RWPE1 (cell line): ENCODE measurements at regions not wholly inside any gene's neighbourhood (a gene's known extent, or its start where the extent isn't known, plus 50 kb on each side); places are given as distances from the start of the nearest gene placed in this dataset.

ENCODE experiments used
- CTCF ChIA-PET: fragments of 350-600 bp; sonication (Branson Sonifier 250); formaldehyde crosslinking; extraction: SDS; loops from one replicate; lab custom pipeline; 2021; lab: Yijun Ruan, JAX
- POLR2A ChIA-PET: fragments of 400-600 bp; formaldehyde crosslinking; extraction: SDS; loops from one replicate; lab custom pipeline; 2020; ENCODE audit warnings: antibody characterized with exemption; ENCODE audit not compliant: low non-redundant PET; lab: Yijun Ruan, JAX
- DNase-seq: peaks from one replicate; pipeline ENCODE4 v3.0.0; 2012; ENCODE audit warnings: low spot score
- H3K27ac ChIP-seq: fragments of 450-650 bp; 2 replicates; pipeline ENCODE4 v1.5.1; 2017
- TF ChIP-seq, protein P1 (sequence below): fragments of 450-650 bp; conservative IDR thresholded peaks from 2 replicates; pipeline ENCODE4 v1.5.1; 2017; ENCODE audit warnings: low read depth, mild to moderate bottlenecking

DNA sequence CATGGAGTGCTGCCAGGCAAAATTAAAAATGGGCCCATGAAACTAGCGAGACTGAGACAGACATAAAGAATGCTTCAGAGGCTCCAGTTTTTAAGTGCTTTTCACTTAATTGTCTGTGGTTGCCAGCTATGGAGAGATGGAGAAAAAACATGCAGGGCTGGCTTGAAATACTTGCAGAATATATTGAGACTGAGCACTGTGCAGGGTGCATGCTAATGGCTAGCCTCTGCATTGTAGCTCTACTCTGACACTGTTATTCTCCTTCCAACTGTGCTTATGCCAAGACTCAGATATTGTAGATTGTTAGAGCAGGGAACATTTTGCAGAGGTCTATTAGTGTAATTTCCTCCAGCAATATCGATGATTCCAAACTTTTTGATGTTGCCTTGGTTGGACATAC is 735.0 kb downstream of the PDCD6IP start:
- DNase-seq = no peak
- TF ChIP-seq, protein P1, sequence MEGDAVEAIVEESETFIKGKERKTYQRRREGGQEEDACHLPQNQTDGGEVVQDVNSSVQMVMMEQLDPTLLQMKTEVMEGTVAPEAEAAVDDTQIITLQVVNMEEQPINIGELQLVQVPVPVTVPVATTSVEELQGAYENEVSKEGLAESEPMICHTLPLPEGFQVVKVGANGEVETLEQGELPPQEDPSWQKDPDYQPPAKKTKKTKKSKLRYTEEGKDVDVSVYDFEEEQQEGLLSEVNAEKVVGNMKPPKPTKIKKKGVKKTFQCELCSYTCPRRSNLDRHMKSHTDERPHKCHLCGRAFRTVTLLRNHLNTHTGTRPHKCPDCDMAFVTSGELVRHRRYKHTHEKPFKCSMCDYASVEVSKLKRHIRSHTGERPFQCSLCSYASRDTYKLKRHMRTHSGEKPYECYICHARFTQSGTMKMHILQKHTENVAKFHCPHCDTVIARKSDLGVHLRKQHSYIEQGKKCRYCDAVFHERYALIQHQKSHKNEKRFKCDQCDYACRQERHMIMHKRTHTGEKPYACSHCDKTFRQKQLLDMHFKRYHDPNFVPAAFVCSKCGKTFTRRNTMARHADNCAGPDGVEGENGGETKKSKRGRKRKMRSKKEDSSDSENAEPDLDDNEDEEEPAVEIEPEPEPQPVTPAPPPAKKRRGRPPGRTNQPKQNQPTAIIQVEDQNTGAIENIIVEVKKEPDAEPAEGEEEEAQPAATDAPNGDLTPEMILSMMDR = no peak
- ChIA-PET POLR2A (no interaction called here), CTCF (no interaction called here)
- no peak overlapping the region for H3K27ac ChIP-seq

DNA sequence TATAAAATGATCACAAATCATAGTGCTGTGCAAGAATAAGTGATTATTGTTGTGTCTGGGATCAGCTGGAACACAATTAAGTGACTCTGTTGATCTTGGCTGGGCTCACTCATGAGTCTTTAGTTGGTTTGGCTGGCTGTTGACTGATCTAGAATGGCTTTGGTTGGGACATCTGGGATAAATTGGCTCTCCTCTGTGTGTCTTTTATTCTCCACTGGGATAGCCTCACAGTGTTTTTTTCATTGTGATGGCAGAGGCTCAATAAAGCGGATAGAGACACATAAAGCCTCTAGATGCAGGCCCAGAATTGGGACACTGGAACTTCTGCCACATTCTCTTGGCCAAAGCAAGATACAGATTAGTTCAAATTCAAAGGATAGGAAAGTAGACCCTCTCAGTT is 735.6 kb downstream of the PDCD6IP start:
- POLR2A ChIA-PET = no interaction called here
- CTCF ChIA-PET = no interaction called here
- no peak for DNase-seq
- no peak overlapping the region for H3K27ac ChIP-seq
- TF ChIP-seq, protein P1 = no peak

DNA sequence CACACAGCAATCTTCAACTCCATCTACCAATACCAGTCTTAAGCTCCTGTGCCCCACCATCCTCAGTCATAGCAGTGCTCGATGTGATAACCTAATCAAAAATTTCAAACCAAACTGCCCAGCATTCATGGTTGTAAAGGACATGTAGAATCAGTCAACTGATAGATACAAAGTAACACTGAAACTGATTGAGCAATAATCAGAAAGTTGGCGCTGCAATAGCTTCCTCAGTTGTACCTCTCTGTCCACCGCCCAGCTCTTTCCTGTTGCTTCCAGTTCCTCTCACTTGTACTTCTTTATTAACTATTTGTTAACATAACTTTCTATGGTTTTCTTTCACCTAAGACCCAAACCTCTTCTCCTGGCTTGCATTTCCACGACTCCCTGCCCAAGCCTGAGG is 745.7 kb downstream of the PDCD6IP start:
- POLR2A ChIA-PET = no interaction called here
- CTCF ChIA-PET = no interaction called here
- TF ChIP-seq, protein P1 = no peak
- no peak overlapping the region for H3K27ac ChIP-seq
- DNase-seq = no peak

- no peak overlapping the region for H3K27ac ChIP-seq
- ChIA-PET CTCF (no interaction called here), POLR2A (no interaction called here)
- no peak for DNase-seq
- TF ChIP-seq, protein P1 = no peak
These were observed 749.0 kb downstream of the PDCD6IP start for GRCh38 chr3:34547297-34547920.

DNA sequence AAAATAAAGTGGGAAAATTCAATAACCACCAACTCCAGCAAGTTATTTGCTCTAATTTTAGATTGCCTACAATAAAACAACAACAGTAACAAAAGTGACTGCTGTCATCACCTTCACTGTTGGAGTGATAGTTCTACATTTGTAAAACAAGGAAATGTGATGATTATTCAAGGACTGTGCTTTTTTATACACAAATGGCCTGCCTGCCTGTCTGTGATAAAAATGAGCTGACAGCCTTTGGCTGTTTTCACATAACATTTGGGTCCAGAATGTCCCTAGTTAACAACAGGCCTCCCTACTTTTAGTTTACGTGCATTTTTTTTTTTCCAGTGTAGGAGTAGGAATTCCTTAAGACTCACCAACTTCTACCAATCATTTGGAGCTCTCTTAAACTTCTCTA is 768.8 kb downstream of the PDCD6IP start:
- TF ChIP-seq, protein P1 = no peak
- CTCF ChIA-PET = no interaction called here
- H3K27ac ChIP-seq = no peak overlapping the region
- DNase-seq = no peak
- POLR2A ChIA-PET = no interaction called here

- no peak overlapping the region for H3K27ac ChIP-seq
- ChIA-PET POLR2A (no interaction called here), CTCF (no interaction called here)
- TF ChIP-seq, protein P1 = no peak
- no peak for DNase-seq
These were observed 770.3 kb downstream of the PDCD6IP start for GRCh38 chr3:34568766-34569165.
